A673 (cell line): ENCODE measurements at regions not wholly inside any gene's neighbourhood (a gene's known extent, or its start where the extent isn't known, plus 50 kb on each side); places are given as distances from the start of the nearest gene placed in this dataset.
A peak's percentile ranks its signal among the peaks of the same experiment; 100 is the strongest.

ENCODE experiments used
- BruUV-seq: library from RNA; stranded (reverse); fragments of 400-500 nt; replicated peaks from 2 replicates; lab custom pipeline; 2021; lab: Mats Ljungman, UMichigan
- CTCF ChIA-PET: fragments of 300-600 bp; sonication (Branson Sonifier 250); formaldehyde crosslinking; loops from one replicate; lab custom pipeline; 2022; ENCODE audit warnings: antibody characterized with exemption; lab: Charles Lee
- POLR2A ChIA-PET: fragments of 300-600 bp; sonication (Branson Sonifier 250); formaldehyde crosslinking; loops from one replicate; lab custom pipeline; 2022; ENCODE audit warnings: antibody characterized with exemption; ENCODE audit not compliant: low non-redundant PET; lab: Charles Lee
- DNase-seq: peaks from one replicate; pipeline ENCODE4 v3.0.0-alpha.2; 2015; ENCODE audit warnings: low spot score
- H3K27ac ChIP-seq: fragments of 200-600 bp; sonication (generic); 2 replicates; pipeline ENCODE4 v1.5.1; 2016; ENCODE audit warnings: mixed run types, low read depth, mild to moderate bottlenecking, mixed read lengths, antibody characterized with exemption, low read length; ENCODE audit not compliant: poor library complexity, severe bottlenecking
- H3K27me3 ChIP-seq: fragments of 200-600 bp; sonication (generic); replicated peaks from 2 replicates; pipeline ENCODE4 v1.6.1; 2017; ENCODE audit warnings: mixed run types, low read depth, mild to moderate bottlenecking, mixed read lengths, antibody characterized with exemption, low read length; ENCODE audit not compliant: insufficient read depth, poor library complexity
- H3K36me3 ChIP-seq: fragments of 200-600 bp; sonication (generic); 2 replicates; pipeline ENCODE4 v1.6.1; 2016; ENCODE audit warnings: mixed run types, mild to moderate bottlenecking, mixed read lengths, antibody characterized with exemption, low read length; ENCODE audit not compliant: insufficient read depth, poor library complexity, severe bottlenecking
- H3K4me1 ChIP-seq: fragments of 200-600 bp; sonication (generic); 2 replicates; pipeline ENCODE4 v1.6.1; 2017; ENCODE audit warnings: mixed run types, mild to moderate bottlenecking, mixed read lengths, antibody characterized with exemption, low read length; ENCODE audit not compliant: insufficient read depth, poor library complexity, severe bottlenecking
- H3K4me3 ChIP-seq: fragments of 200-600 bp; sonication (generic); 2 replicates; pipeline ENCODE4 v1.5.1; 2016; ENCODE audit warnings: low read depth, mixed run types, mild to moderate bottlenecking, mixed read lengths, low read length; ENCODE audit not compliant: poor library complexity, severe bottlenecking
- H3K9me3 ChIP-seq: fragments of 200-600 bp; sonication (generic); 2 replicates; pipeline ENCODE4 v1.6.1; 2016; ENCODE audit warnings: mixed run types, low read depth, mild to moderate bottlenecking, mixed read lengths, antibody characterized with exemption, low read length; ENCODE audit not compliant: poor library complexity, severe bottlenecking
- CTCF ChIP-seq: fragments of 300-800, 200-600 bp; sonication (generic); conservative IDR thresholded peaks from 2 replicates; pipeline ENCODE4 v1.5.1; 2017; ENCODE audit warnings: low read depth, mild to moderate bottlenecking, antibody characterized with exemption, low read length, moderate library complexity, mixed read lengths
- EZH2 ChIP-seq: fragments of 200-600 bp; sonication (generic); IDR thresholded peaks from 2 replicates; pipeline ENCODE4 v1.6.1; 2017; ENCODE audit warnings: borderline replicate concordance, low read depth, mild to moderate bottlenecking, mixed read lengths, antibody characterized with exemption, low read length; ENCODE audit not compliant: poor library complexity, severe bottlenecking
- intact Hi-C: fragments of 100-400 bp; cut with micrococcal nuclease; formaldehyde crosslinking; loops from one replicate; pipeline ENCODE4 v1.10.0; 2022; ENCODE audit not compliant: unreplicated experiment

GRCh38 chr5:89973516-89973915 lies 436.0 kb downstream of the CETN3 start:
- no peaks in the 10 kb centered on the region for H3K9me3 ChIP-seq
- no peaks in the 10 kb centered on the region for H3K27me3 ChIP-seq
- peaks cover 15% of the 10 kb centered on the region for H3K4me1 ChIP-seq
- POLR2A ChIA-PET = no interaction called here
- TF ChIP-seq EZH2 (no peak), CTCF (no peak)
- intact Hi-C loops = no loop called here
- no peak for DNase-seq
- H3K27ac ChIP-seq = no peak overlapping the region
- no peaks in the 10 kb centered on the region for H3K36me3 ChIP-seq
- H3K4me3 ChIP-seq = no peak overlapping the region
- CTCF ChIA-PET = no interaction called here
- no TSS peak for BruUV-seq

- no TSS peak for BruUV-seq
- Histone ChIP-seq H3K36me3 (no peaks in the 10 kb centered on the region), H3K27ac (no peak overlapping the region), H3K4me1 (peaks cover 18% of the 10 kb centered on the region), H3K9me3 (no peaks in the 10 kb centered on the region), H3K27me3 (no peaks in the 10 kb centered on the region), H3K4me3 (no peak overlapping the region)
- ChIA-PET POLR2A (no interaction called here), CTCF (no interaction called here)
- intact Hi-C loops = no loop called here
- no peak for DNase-seq
- TF ChIP-seq EZH2 = no peak
- TF ChIP-seq CTCF = no peak
Observed at GRCh38 chr5:89972901-89973300, 436.7 kb downstream of the CETN3 start.

- Histone ChIP-seq H3K4me3 (no peak overlapping the region), H3K4me1 (peaks cover 26% of the 10 kb centered on the region), H3K9me3 (no peaks in the 10 kb centered on the region), H3K27ac (no peak overlapping the region), H3K36me3 (no peaks in the 10 kb centered on the region), H3K27me3 (no peaks in the 10 kb centered on the region)
- ChIA-PET POLR2A (no interaction called here), CTCF (no interaction called here)
- intact Hi-C loops = no loop called here
- BruUV-seq = no TSS peak
- TF ChIP-seq CTCF = no peak
- TF ChIP-seq EZH2 = no peak
- peak; percentile 43 for DNase-seq
Observed at GRCh38 chr5:89968958-89969381, 440.6 kb downstream of the CETN3 start.
